ENCODE measurements at regions not wholly inside any gene's neighbourhood (a gene's known extent, or its start where the extent isn't known, plus 50 kb on each side); places are given as distances from the start of the nearest gene placed in this dataset.

GRCh38 chrX:39167791-39168190, 366.5 kb downstream of the MID1IP1 start:
- H3K27me3 ChIP-seq (ENCODE audit: control insufficient read depth in 1 of 2, insufficient read depth in 2 of 2, low read length in 2 of 2) = peaks cover 0 to 29% of the 10 kb centered on the region in 2 donors
- no peak overlapping the region for H3K4me3 ChIP-seq (ENCODE audit: low read length in 2 of 2)
- no peak overlapping the region for H3K9ac ChIP-seq (ENCODE audit: low read length in 2 of 2)
- H3K4me1 ChIP-seq (ENCODE audit: control insufficient read depth, insufficient read depth, low read length) = no peaks in the 10 kb centered on the region
- no peak overlapping the region for H3K27ac ChIP-seq (ENCODE audit: low read length)
- peaks cover 0 to 2% of the 10 kb centered on the region in 2 donors for H3K9me3 ChIP-seq (ENCODE audit: control insufficient read depth in 2 of 2, low read length in 2 of 2)
- no peaks in the 10 kb centered on the region for H3K36me3 ChIP-seq (ENCODE audit: control insufficient read depth in 2 of 2, insufficient read depth in 2 of 2, low read length in 2 of 2)

GRCh38 chrX:39168609-39169008, 367.4 kb downstream of the MID1IP1 start:
- Histone ChIP-seq H3K36me3 (ENCODE audit: control insufficient read depth in 2 of 2, insufficient read depth in 2 of 2, low read length in 2 of 2) (no peaks in the 10 kb centered on the region), H3K27me3 (ENCODE audit: control insufficient read depth in 1 of 2, insufficient read depth in 2 of 2, low read length in 2 of 2) (peaks cover 0 to 23% of the 10 kb centered on the region in 2 donors), H3K9ac (ENCODE audit: low read length in 2 of 2) (no peak overlapping the region), H3K27ac (ENCODE audit: low read length) (no peak overlapping the region), H3K9me3 (ENCODE audit: control insufficient read depth in 2 of 2, low read length in 2 of 2) (peaks cover 0 to 2% of the 10 kb centered on the region in 2 donors), H3K4me3 (ENCODE audit: low read length in 2 of 2) (no peak overlapping the region), H3K4me1 (ENCODE audit: control insufficient read depth, insufficient read depth, low read length) (no peaks in the 10 kb centered on the region)

GRCh38 chrX:39169976-39170375, 368.7 kb downstream of the MID1IP1 start:
- H3K4me1 ChIP-seq (ENCODE audit: control insufficient read depth, insufficient read depth, low read length) = peaks cover 5% of the 10 kb centered on the region
- no peak overlapping the region for H3K4me3 ChIP-seq (ENCODE audit: low read length in 2 of 2)
- H3K36me3 ChIP-seq (ENCODE audit: control insufficient read depth in 2 of 2, insufficient read depth in 2 of 2, low read length in 2 of 2) = no peaks in the 10 kb centered on the region
- no peak overlapping the region for H3K9ac ChIP-seq (ENCODE audit: low read length in 2 of 2)
- no peak overlapping the region for H3K27ac ChIP-seq (ENCODE audit: low read length)
- H3K27me3 ChIP-seq (ENCODE audit: control insufficient read depth in 1 of 2, insufficient read depth in 2 of 2, low read length in 2 of 2) = peaks cover 0 to 22% of the 10 kb centered on the region in 2 donors
- peaks cover 0 to 2% of the 10 kb centered on the region in 2 donors for H3K9me3 ChIP-seq (ENCODE audit: control insufficient read depth in 2 of 2, low read length in 2 of 2)

DNA sequence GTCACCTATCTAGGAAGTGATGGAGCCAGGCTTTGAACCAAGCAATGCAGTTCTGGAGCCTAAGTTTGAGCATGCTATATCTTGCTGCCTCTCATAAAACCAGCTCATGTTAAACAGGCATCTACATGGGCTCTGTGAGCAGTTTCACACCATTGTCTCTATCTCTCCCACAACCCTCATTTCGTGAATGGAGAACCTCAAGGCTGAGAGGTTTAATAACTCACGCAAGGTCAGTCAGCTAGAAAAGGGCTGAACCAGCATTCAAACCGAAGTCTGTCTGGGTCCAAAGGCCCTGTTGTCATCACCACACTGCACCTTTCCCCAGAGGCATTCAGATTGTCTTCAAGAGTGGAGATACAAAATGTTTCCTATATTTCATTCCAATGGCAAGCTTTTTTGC, 369.2 kb downstream of the MID1IP1 start:
- peaks cover 0 to 2% of the 10 kb centered on the region in 2 donors for H3K9me3 ChIP-seq (ENCODE audit: control insufficient read depth in 2 of 2, low read length in 2 of 2)
- H3K27me3 ChIP-seq (ENCODE audit: control insufficient read depth in 1 of 2, insufficient read depth in 2 of 2, low read length in 2 of 2) = peaks cover 0 to 19% of the 10 kb centered on the region in 2 donors
- H3K4me1 ChIP-seq (ENCODE audit: control insufficient read depth, insufficient read depth, low read length) = peaks cover 5% of the 10 kb centered on the region
- H3K4me3 ChIP-seq (ENCODE audit: low read length in 2 of 2) = no peak overlapping the region
- H3K36me3 ChIP-seq (ENCODE audit: control insufficient read depth in 2 of 2, insufficient read depth in 2 of 2, low read length in 2 of 2) = no peaks in the 10 kb centered on the region
- no peak overlapping the region for H3K9ac ChIP-seq (ENCODE audit: low read length in 2 of 2)
- no peak overlapping the region for H3K27ac ChIP-seq (ENCODE audit: low read length)

DNA sequence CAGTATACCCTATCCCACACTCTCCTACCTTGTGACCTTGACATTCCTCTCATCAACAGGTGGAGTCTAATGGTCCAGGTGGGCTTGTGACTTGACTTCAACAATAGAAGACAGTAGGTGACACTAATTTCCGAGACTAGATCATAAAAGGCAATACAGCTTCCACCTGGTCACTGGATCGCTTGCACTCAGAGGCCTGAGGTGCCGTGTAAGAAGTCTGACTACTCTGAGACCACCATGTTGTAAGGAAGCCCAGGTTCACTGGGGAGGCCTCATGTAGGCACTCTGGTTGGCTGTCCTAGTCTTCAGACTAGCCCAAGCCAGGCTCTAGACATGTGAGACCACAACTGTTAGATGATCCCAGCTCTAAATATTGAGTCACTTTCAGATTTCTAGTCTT, 370.4 kb downstream of the MID1IP1 start:
- Histone ChIP-seq H3K4me1 (ENCODE audit: control insufficient read depth, insufficient read depth, low read length) (peaks cover 5% of the 10 kb centered on the region), H3K27ac (ENCODE audit: low read length) (no peak overlapping the region), H3K4me3 (ENCODE audit: low read length in 2 of 2) (no peak overlapping the region), H3K9ac (ENCODE audit: low read length in 2 of 2) (no peak overlapping the region), H3K36me3 (ENCODE audit: control insufficient read depth in 2 of 2, insufficient read depth in 2 of 2, low read length in 2 of 2) (no peaks in the 10 kb centered on the region), H3K9me3 (ENCODE audit: control insufficient read depth in 2 of 2, low read length in 2 of 2) (peaks cover 0 to 2% of the 10 kb centered on the region in 2 donors), H3K27me3 (ENCODE audit: control insufficient read depth in 1 of 2, insufficient read depth in 2 of 2, low read length in 2 of 2) (peaks cover 0 to 15% of the 10 kb centered on the region in 2 donors)

DNA sequence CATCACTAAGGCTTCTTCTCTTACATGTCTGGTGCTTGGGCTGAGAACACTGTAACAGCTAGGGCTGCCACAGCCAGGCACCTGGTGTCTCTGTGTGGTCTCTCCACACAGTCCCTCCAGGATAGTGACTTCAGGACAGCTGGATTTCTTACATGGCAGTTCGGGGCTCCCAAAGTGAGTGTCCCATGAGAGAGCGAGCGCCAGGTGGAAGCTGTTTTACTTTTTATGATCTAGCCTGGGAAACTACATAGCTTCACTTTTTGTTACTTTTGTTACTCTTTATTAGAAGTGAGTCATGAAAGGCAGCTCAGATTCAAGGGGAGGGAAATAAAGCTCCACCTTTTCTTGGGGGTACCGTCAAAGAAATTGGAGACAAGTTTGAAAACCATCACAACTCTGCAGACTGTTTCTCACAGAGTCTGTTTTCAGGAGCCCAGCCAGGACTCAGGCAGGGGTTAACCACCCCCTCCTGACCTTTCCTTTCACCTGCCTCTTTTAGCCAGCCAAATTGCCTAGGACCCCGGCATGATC, 373.0 kb downstream of the MID1IP1 start:
- H3K27ac ChIP-seq (ENCODE audit: low read length) = no peak overlapping the region
- no peaks in the 10 kb centered on the region for H3K36me3 ChIP-seq (ENCODE audit: control insufficient read depth in 2 of 2, insufficient read depth in 2 of 2, low read length in 2 of 2)
- H3K9me3 ChIP-seq (ENCODE audit: control insufficient read depth in 2 of 2, low read length in 2 of 2) = peaks cover 0 to 1% of the 10 kb centered on the region in 2 donors
- peak overlapping the region in 1 of 2 donors; percentile 52 for H3K4me3 ChIP-seq (ENCODE audit: low read length in 2 of 2)
- H3K27me3 ChIP-seq (ENCODE audit: control insufficient read depth in 1 of 2, insufficient read depth in 2 of 2, low read length in 2 of 2) = peaks cover 0 to 10% of the 10 kb centered on the region in 2 donors
- no peak overlapping the region for H3K9ac ChIP-seq (ENCODE audit: low read length in 2 of 2)
- H3K4me1 ChIP-seq (ENCODE audit: control insufficient read depth, insufficient read depth, low read length) = peaks cover 5% of the 10 kb centered on the region

DNA sequence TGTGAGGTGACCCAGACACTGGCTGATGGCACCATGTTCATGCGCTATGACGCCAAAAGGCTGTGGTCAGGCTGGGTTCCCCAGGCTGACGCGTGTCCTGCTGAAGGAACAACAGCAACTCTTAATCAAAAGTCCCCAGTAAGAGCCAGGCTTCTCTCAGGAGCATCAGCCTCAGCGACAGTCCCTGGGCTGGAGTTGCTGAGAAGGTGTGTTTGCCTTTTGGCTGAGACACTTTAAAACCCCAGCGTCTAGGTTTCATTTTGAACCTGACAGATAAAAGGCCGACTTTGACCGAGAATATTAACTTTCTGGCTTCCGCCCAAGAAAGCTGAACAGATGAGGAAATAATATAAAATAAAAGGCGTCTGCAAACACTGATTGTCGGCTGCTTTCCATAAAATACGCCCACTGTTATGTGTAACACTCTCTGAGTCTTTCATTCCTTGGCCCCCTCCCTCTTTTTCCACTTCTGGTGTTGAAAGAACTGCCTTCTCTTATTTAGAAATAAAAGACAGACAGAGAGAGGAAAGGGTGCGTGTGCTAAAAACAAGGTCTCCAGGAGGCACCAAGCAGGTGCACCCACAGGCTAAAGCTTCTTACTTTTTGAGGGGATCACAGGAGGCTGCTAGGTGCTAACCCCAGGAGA, 373.6 kb downstream of the MID1IP1 start:
- peaks cover 0 to 10% of the 10 kb centered on the region in 2 donors for H3K27me3 ChIP-seq (ENCODE audit: control insufficient read depth in 1 of 2, insufficient read depth in 2 of 2, low read length in 2 of 2)
- H3K27ac ChIP-seq (ENCODE audit: low read length) = peak overlapping the region; percentile 31
- H3K4me1 ChIP-seq (ENCODE audit: control insufficient read depth, insufficient read depth, low read length) = peaks cover 5% of the 10 kb centered on the region
- H3K4me3 ChIP-seq (ENCODE audit: low read length in 2 of 2) = peak overlapping the region; percentile 8 to 52
- H3K9ac ChIP-seq (ENCODE audit: low read length in 2 of 2) = peak overlapping the region; percentile 13 to 15
- H3K9me3 ChIP-seq (ENCODE audit: control insufficient read depth in 2 of 2, low read length in 2 of 2) = no peaks in the 10 kb centered on the region
- no peaks in the 10 kb centered on the region for H3K36me3 ChIP-seq (ENCODE audit: control insufficient read depth in 2 of 2, insufficient read depth in 2 of 2, low read length in 2 of 2)

- peak overlapping the region; percentile 31 for H3K27ac ChIP-seq (ENCODE audit: low read length)
- peaks cover 0 to 8% of the 10 kb centered on the region in 2 donors for H3K27me3 ChIP-seq (ENCODE audit: control insufficient read depth in 1 of 2, insufficient read depth in 2 of 2, low read length in 2 of 2)
- peaks cover 5% of the 10 kb centered on the region for H3K4me1 ChIP-seq (ENCODE audit: control insufficient read depth, insufficient read depth, low read length)
- no peaks in the 10 kb centered on the region for H3K36me3 ChIP-seq (ENCODE audit: control insufficient read depth in 2 of 2, insufficient read depth in 2 of 2, low read length in 2 of 2)
- no peaks in the 10 kb centered on the region for H3K9me3 ChIP-seq (ENCODE audit: control insufficient read depth in 2 of 2, low read length in 2 of 2)
- H3K9ac ChIP-seq (ENCODE audit: low read length in 2 of 2) = peak overlapping the region in 1 of 2 donors; percentile 15
- H3K4me3 ChIP-seq (ENCODE audit: low read length in 2 of 2) = peak overlapping the region in 1 of 2 donors; percentile 8
Observed at GRCh38 chrX:39175418-39176057, 374.3 kb downstream of the MID1IP1 start.

GRCh38 chrX:39176105-39176504, 374.8 kb downstream of the MID1IP1 start:
- no peak overlapping the region for H3K9ac ChIP-seq (ENCODE audit: low read length in 2 of 2)
- H3K4me3 ChIP-seq (ENCODE audit: low read length in 2 of 2) = no peak overlapping the region
- H3K27me3 ChIP-seq (ENCODE audit: control insufficient read depth in 1 of 2, insufficient read depth in 2 of 2, low read length in 2 of 2) = peaks cover 0 to 7% of the 10 kb centered on the region in 2 donors
- H3K36me3 ChIP-seq (ENCODE audit: control insufficient read depth in 2 of 2, insufficient read depth in 2 of 2, low read length in 2 of 2) = no peaks in the 10 kb centered on the region
- peaks cover 5% of the 10 kb centered on the region for H3K4me1 ChIP-seq (ENCODE audit: control insufficient read depth, insufficient read depth, low read length)
- H3K9me3 ChIP-seq (ENCODE audit: control insufficient read depth in 2 of 2, low read length in 2 of 2) = no peaks in the 10 kb centered on the region
- H3K27ac ChIP-seq (ENCODE audit: low read length) = no peak overlapping the region

DNA sequence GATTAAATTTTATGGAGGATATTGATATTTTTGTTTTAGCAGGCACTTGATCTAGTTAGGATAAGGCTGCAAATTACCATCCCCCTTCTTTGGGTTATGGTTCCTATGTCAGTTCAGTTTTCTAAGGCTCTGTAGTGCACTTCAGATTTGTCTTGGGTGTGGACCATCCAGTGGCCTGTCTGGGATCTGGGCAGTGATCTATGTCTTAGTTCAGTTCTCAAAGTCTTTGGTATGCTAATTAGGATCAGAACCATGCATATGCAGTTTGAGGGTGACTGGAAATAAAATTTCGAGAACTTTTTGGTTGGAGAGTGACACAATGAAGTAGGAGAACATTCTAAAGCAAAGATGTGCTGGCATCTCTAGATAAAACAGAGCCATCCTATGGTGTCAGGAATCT, 388.2 kb downstream of the MID1IP1 start:
- H3K9ac ChIP-seq (ENCODE audit: low read length in 2 of 2) = no peak overlapping the region
- no peaks in the 10 kb centered on the region for H3K36me3 ChIP-seq (ENCODE audit: control insufficient read depth in 2 of 2, insufficient read depth in 2 of 2, low read length in 2 of 2)
- peaks cover 0 to 7% of the 10 kb centered on the region in 2 donors for H3K27me3 ChIP-seq (ENCODE audit: control insufficient read depth in 1 of 2, insufficient read depth in 2 of 2, low read length in 2 of 2)
- no peak overlapping the region for H3K27ac ChIP-seq (ENCODE audit: low read length)
- H3K4me1 ChIP-seq (ENCODE audit: control insufficient read depth, insufficient read depth, low read length) = no peaks in the 10 kb centered on the region
- H3K9me3 ChIP-seq (ENCODE audit: control insufficient read depth in 2 of 2, low read length in 2 of 2) = peaks cover 0 to 3% of the 10 kb centered on the region in 2 donors
- no peak overlapping the region for H3K4me3 ChIP-seq (ENCODE audit: low read length in 2 of 2)

DNA sequence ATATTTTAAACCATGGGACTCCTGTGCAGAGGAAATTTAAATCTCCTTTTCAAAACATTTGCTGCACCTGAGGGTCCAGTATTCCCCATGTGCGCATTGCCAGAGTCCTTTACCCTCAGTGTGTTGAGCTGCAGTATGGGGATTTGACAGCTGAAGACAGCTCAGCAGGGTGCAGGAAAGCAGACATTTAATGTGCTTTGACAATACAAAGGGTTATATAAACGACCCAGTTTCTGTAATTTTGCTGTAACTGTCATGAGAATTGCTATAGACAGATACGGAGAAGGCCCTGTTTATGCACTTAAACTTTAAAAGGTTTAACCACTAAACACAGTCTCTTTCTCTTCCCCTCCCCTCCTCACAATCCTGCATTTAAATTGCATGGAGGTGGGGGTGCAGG, 393.4 kb downstream of the MID1IP1 start:
- Histone ChIP-seq H3K4me1 (ENCODE audit: control insufficient read depth, insufficient read depth, low read length) (peaks cover 2% of the 10 kb centered on the region), H3K9me3 (ENCODE audit: control insufficient read depth in 2 of 2, low read length in 2 of 2) (no peaks in the 10 kb centered on the region), H3K36me3 (ENCODE audit: control insufficient read depth in 2 of 2, insufficient read depth in 2 of 2, low read length in 2 of 2) (no peaks in the 10 kb centered on the region), H3K27ac (ENCODE audit: low read length) (no peak overlapping the region), H3K9ac (ENCODE audit: low read length in 2 of 2) (no peak overlapping the region), H3K27me3 (ENCODE audit: control insufficient read depth in 1 of 2, insufficient read depth in 2 of 2, low read length in 2 of 2) (peaks cover 0 to 17% of the 10 kb centered on the region in 2 donors), H3K4me3 (ENCODE audit: low read length in 2 of 2) (no peak overlapping the region)
